IPS DF 19.7 (cell line): ENCODE measurements at regions not wholly inside any gene's neighbourhood (a gene's known extent, or its start where the extent isn't known, plus 50 kb on each side); places are given as distances from the start of the nearest gene placed in this dataset.

Source experiments
- DNase-seq: peaks from one replicate; pipeline ENCODE4 v3.0.0-alpha.2; 2013; ENCODE audit warnings: low read depth, low spot score

DNA sequence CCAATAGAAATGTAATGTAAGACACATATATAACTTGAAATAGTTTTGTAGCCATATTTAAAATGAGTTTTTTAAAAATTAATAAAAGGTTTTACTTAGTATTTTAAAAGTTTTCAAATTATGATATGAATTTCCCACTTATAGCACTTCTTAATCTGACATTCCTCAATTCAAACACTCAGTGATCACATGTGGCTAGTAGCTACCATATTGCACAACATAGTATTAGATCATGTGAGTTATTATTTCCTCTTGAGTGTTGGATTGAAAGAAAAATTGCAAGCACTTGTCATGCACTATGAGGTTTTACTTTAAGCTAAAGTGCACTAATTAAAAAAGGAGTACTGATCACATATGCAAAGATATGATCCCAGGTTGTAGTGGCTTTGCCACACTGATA is 453.4 kb upstream of the ROBO2 start:
- DNase-seq: no peak

DNA sequence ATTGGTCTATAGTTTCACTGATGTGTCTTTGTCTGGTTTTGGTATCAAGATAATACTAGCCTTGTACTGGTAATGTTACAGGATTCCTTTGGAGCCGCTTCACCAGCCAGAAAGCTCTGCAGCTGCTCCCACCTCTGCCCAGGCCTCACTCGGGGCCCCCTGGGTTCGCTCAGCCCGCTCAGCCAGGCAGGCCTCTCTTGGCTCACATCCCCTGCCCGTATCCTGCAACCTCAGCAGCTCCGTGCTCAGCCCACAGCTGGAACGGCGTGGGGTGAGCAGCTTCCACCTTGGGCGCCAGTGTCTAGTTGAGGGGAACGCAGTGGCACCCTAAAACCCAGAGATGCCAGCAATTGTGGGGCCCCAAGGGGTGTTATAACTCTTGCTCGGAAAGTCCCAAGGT is 429.7 kb upstream of the ROBO2 start:
- DNase-seq: no peak

DNA sequence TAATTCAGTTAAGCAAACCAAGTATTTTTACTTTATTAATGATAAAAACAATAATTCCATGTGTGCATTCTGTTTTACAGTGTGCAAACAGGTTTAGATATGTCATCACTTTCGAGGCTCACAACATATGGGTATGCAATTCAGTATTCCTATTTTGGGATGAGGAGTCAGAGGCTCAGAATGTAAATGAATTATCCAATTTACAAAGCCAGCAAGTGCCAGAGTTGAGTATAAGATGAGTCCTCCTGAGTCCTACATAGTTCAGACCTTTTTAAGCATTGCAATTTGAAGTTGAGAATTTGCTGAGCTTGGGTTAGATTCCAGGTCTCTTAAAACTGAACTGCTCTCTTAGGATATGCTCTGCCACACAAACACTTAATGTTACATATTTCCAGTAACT is 424.2 kb upstream of the ROBO2 start:
- DNase-seq: no peak

GRCh38 chr3:76624164-76624563 is 415.7 kb upstream of the ROBO2 start:
- DNase-seq: no peak

DNA sequence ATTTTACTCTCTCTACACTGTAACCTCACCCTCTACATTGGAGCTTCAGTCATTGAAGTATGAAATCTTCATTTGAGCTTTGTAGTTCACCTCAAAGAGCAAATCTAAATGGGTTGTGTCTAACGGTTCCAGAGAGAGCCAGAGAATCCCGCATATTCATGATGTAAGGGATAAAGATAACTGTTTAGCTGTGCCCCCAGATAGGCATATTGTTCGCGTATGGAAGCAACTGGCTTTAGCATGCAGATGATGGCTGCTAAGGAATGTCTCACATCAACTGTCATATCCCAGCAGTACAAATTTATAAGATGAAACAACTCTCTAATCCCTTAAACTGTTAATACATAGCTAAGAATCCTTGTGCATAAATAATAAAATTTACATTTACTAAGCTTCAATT is 412.7 kb upstream of the ROBO2 start:
- DNase-seq: no peak

- DNase-seq: no peak
These were observed 408.6 kb upstream of the ROBO2 start for GRCh38 chr3:76631251-76631650.

DNA sequence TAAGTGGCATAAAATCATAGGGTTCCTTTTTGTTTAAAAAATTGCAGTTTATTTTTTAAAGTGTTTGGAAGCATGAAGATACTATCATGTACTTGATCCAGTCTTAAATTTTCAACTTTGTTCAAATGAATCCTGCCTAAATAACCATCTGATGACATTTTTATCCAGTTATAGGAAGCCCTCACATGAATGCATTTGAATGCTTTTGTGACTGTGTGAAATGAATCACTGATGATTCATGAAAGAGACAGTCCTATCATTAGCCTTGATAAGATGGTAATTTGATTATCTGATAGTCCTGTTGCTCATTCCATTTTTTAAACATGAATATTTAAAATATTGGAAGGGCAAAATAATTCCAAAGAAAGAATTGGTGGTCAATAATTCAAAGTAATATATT is 401.9 kb upstream of the ROBO2 start:
- no peak for DNase-seq

GRCh38 chr3:76643623-76644304 is 396.1 kb upstream of the ROBO2 start:
- DNase-seq: no peak

DNA sequence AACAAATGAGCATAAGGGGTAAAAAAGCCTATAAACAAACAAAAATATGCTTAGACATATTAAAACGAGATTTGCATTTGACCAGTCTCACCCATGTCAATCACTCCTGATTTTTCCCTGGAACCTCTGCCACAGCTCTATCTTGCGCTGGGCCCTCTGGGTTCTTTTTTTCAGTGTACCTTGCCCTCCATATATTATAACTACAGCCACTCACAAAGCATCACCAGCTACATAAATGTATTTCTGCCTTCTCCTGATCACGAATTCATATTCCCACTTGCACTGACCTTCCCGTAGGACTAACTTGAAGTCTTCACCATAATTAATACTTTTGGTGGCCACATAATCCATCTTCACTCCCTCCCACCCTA is 395.6 kb upstream of the ROBO2 start:
- no peak for DNase-seq

GRCh38 chr3:76645724-76646123 is 394.2 kb upstream of the ROBO2 start:
- DNase-seq: no peak

GRCh38 chr3:76646921-76647562 is 392.9 kb upstream of the ROBO2 start:
- peak; percentile 20 for DNase-seq

GRCh38 chr3:76651784-76652183 is 388.1 kb upstream of the ROBO2 start:
- DNase-seq: peak; percentile 33

GRCh38 chr3:76652524-76652923 is 387.4 kb upstream of the ROBO2 start:
- DNase-seq: no peak

DNA sequence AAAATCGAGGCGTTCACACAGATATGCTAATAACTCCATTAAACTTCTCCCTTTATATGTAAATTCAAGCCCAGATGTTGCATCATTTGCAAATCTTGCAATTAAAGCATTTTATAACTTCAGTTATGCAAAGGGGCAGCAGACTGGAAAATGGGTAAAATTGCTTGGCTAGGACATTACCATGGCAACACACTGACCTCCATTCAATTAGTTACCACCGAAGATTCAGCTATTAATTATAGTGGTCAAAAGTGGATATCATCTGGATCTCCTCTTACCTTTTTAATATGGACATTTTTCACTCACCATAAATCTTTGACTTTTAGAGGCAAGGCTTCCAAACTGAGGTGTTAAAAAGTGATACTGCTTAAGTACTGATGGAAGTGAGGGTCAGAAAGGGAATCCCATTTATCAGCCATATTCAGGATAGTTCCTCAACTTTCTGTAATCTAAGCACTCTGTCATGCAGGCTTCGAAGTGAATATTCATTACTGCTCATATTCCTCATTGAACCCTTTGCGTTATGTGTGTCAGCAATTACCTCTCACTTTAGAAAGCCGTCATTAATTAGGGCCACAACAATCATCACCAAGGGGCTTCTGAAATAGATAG is 386.2 kb upstream of the ROBO2 start:
- DNase-seq: no peak

DNA sequence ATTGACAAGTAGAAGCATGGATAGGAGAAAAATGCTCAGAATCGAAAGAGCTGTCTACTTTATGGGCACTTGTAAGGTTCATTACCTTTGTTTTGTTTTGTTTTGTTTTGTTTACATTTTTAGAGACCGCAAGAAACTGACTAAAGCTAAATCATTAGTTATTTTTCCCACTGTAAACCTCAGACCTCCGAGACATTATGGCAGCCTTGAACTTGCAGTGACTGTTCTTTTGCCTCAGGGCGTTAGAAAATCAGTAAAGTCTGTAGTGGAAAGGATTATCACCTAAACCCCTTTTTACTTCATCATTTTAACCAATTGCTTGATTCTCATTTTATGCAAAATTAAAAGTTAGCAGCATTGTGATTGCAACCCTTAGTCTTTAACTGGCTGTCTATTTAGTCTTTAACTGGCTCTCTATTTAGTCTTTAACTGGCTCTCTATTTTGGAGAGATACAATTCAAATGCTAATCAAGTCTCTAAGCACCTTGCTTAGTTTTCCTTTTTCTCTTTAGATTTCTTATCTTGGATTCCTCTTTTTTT is 383.3 kb upstream of the ROBO2 start:
- DNase-seq: no peak

- DNase-seq: no peak
These were observed 382.0 kb upstream of the ROBO2 start for GRCh38 chr3:76657909-76658308.

DNA sequence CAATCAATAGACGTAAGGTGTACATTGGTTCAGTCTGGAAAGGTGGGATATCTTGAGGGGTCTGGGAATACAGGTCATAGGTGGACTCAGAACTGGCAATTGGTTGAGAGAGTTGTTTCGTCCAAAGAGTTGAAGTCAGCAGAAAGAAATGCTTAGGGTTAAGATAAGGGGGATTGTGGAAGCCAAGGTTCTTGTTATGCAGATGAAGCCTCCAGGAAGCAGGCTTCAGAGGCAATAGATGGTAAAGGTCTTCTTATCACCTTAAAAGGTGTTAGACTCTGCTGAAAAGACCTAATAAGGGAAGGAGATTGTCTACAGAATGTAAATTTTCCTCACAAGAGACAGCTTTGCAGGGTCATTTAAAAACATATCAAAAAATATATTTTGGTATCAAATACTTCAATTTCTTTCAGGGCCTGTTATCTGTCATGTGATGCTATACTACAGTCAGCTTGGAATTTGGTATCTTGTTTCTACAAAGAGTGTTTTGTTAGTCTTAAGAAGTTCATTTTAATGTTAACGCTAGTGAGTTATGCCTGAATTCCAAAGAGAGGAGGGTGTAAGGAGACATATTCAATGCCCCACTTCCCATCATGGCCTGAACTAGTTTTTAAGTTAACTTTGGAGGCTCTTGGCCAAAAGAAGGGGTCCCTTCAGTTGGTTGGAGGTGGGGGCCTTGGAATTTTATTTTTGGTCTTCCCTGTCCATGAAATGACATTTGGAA is 378.2 kb upstream of the ROBO2 start:
- peak; percentile 84 for DNase-seq

- DNase-seq: no peak
These were observed 375.1 kb upstream of the ROBO2 start for GRCh38 chr3:76664816-76665215.

- DNase-seq: no peak
These were observed 371.2 kb upstream of the ROBO2 start for GRCh38 chr3:76668653-76669052.

- no peak for DNase-seq
These were observed 370.6 kb upstream of the ROBO2 start for GRCh38 chr3:76669322-76669721.

- no peak for DNase-seq
These were observed 366.7 kb upstream of the ROBO2 start for GRCh38 chr3:76673171-76673570.

- DNase-seq: no peak
These were observed 360.4 kb upstream of the ROBO2 start for GRCh38 chr3:76679541-76679940.
